ENCODE measurements at regions not wholly inside any gene's neighbourhood (a gene's known extent, or its start where the extent isn't known, plus 50 kb on each side); places are given as distances from the start of the nearest gene placed in this dataset.
"Not testable (repeated sequence)": the region's sequence is repeated elsewhere in the genome, so short reads cannot be mapped to it uniquely, and the experiment has no call there.

DNA sequence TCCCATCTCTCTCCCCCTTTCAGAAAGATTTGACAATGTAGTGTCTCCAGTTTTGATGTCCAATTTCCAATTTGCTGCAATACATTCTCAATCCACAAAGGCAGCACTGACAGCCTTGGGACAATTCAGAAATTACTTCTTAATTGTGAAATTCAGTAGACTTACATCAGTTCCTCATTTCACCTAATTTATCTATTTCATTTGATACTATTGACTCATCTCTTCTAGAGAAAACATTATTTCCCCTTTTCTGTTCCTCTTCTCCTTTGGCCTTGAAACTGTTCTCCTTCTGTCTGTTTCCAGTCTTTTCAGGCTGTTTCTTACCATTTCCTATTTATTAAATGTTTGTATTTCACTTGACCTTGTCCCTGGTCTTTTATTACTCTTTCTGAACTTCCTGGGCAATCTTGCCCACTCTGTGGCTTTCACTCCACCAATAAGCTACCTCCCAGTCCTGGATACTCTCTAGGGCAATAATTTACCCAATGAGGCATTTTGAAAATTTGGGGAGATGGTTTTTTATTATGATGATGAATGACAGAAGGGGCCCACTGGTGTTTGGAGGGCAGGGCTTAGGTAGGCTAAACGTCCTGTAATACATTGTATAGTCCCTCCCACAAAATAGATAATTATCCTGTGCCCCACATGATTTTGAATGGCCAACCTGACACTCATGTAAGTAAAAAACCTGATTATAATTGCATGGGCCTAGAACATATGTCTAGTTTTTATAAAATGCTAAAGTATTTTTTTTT, 498.0 kb upstream of the BOD1L1 start:
- no peak for DNase-seq

DNA sequence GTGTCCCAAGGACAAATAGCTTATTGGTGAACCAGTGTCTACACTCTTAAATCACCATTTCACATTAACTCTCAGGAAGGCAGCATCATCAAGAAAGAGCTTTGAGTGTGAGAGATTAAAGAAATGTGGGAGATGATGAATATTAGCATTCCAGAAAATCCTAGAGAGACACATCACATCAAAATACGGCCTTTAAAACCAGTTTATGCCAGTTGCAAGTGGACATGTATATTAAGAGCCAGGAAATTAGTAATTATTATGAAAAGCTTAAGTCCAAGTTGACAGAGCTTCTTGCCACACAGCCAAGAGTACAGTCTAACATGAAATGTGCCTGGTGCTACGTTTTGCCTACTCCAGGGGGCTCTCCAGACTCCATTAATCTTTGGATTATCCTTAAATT, 503.0 kb upstream of the BOD1L1 start:
- DNase-seq, result no peak

DNA sequence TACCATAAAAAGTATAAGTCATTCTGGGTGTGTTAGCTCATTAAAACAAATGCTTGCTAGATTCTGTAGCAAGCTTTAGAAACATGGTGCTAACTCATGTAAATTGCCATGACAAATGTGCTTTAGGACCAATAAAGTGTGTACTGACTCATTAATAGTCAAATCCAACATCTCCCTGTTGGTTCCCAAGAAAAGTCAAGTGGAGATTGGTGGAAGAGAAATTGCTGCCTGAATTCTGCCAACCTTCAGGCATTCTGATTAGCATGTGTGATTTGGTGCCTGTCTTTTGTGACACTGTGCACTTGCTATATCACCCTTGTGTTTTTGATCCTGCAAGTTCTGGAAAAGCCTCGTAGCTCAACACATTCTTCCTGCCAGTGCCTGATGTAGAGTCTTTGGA, 503.8 kb upstream of the BOD1L1 start:
- DNase-seq, result no peak

DNA sequence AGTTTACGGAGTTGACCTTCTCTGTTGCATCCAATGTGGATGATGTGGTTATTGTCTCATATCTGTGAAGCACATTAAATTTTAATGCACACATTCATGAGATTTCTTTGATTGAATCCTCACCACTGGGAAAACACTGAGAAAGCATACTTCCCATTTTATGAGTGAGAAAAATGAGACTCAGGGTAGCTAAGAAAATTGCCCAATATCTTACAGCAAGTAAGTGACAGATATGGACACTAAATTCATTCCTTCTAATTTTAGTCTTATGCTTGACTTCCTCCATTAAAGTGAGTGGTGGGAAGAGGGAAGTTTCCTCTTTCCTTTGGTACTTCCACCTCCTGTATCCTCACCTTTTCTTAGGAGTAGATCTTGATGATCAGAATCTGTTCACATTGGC, 504.8 kb upstream of the BOD1L1 start:
- no peak for DNase-seq

DNA sequence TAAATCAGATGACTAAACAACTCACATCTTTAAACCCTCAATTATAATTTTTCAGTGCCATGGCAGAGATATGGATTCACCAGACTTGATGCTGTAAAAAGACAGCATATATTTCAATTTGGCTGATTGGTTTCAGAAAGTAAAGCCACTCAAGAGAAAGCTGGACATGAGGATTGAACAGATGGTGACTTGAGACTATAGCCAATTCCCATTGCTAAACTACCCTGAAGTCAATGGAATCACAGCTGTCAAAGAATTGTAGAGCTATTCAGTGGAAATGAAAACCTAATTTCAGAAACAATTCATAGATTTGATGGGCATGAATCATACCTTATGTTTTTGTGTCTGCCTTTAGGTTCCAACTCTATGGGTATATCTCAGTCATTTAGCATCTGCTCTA, 510.6 kb upstream of the BOD1L1 start:
- no peak for DNase-seq

DNA sequence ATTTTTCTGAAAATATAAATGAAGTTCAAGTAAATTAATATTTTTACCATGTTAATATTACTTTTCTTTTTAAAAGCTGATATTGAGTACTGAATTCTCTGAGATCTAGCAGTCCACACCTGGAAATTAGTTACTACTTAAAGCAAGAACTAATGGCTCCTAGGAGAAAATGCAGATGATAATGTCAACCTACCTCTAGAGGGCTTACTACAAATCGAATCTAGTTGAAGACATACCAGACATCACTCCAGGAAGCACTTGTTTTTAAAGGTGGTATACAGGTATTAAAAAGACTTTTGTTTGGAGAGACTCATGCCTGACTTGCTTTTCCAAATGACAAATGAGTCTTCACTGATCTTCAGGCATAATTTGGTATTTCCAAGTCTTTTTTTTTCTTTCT, 516.4 kb upstream of the BOD1L1 start:
- no peak for DNase-seq

DNA sequence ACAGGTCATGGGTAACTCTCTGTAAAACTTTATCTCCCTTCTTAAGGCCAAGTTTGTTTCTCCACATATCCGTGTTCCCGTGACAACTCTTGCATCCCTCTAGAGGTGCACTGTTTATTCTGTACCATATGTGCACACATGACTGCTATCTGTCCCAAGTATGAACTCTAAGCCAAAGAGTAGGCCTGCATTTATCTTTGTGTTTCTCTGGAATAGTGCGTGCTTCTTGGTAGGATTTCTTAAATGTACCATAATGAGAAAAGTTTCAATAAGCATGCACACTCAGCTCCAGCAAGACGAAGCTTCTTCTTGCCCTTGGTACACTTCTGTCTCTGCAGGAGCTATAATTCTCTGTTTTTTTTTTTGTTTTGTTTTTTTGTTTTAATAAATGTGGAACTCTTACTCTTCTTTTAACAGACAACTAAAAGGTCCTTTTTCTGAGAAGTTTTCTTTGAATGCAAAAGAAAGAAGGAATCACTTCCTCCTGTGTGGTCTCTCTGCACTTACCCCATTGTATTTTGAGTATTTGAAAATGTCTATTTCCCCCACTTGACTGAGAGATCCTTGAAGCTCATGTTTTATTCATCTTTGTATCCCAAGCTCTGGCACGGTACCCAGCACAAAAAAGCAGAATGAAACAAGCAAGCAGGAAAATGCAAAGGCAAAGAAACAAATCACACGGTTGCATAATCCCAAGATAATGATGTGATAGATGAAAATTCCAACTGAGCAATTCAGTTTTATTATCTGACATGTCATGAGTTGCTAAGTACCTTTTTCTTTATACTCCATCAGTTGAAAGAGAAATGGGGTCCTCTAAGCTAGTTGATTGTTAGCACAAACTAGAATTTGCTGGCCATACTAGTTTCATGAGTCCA, 521.9 kb upstream of the BOD1L1 start:
- DNase-seq, result no peak

DNA sequence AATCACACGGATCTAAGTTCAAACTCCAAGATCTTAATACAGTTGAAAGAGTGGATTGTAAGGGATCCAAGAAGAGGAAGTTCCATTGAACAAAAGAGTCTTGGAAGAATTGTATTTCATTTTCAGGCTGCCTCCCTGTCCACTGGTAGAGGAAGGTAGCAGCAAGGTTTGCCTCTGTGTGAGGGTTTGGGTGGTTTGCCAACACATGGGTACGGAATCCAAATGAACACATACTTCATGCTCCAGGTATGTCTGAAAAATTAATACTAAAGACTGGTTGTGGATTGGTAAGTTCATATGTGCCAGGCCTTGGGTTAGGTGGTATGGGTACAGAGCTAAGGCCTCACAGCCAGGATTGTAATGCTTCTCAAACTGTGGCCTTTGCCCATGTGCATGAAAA, 523.6 kb upstream of the BOD1L1 start:
- no peak for DNase-seq

DNA sequence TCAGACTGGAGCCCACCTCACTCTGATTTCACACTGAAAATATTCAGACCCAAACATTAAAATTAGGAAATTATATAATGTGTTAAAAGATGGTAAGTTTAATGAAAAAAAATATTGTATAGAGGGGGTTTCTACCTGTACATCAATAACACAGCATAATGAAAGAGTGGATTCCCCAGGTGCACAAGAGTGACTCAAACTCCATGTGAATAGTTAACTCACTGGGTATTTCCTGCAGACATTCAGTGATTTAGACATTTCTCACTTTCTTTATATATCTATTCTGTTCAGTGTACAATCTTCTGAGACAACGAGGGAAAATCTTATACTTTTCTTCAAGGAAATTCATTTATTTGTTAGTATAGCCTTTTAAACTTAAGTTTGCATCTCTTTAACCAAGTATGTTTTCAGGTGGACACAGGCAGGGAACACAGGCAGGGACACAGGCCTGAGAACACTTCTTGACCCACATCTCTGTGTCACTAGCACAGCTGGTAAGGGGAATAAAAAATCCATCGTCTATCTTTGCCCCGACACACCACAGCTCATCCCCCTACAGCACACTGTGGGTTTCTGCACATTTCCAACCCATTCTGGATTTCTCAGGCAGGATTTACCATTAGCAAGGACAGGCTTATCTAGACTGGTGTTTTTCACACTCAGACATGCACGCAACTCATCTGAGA, 525.5 kb upstream of the BOD1L1 start:
- DNase-seq, result no peak

DNA sequence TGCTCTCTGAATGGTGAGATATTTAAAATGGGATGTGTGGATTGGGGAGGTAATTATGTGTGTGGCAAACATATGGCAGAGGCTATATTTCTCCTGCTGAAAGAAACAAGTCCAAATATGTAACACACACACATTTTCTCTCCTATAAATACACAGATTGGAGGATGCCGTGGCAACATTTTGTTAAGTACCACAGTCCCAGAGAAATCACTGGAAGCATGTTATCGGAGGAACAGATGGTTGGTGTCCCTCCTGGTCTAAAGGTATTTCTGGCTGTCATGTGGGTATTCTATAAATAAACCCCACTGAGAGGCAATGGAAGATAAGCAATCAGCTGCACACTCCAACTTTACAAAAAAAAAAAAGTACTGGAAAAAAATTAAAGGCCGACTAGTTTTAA, 528.3 kb upstream of the BOD1L1 start:
- DNase-seq, result no peak

DNA sequence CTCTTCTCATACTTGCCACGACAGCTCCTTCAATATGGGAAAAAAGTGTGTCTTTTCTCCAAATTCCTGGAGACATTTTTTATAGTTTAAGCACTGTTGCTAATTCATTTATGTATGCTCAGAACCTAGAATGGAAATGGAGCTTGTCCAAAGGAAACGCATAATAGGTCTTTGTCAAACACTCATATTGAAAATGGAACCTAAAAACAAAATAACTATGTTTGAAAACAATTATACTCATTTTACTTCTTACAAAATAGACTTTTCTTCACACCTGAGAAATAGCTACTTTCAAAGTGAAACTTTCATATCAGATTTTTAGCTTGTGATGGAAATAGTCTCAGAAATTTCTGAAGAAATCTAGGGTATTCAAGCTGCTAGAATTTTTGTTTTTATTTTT, 529.7 kb upstream of the BOD1L1 start:
- DNase-seq, result no peak

DNA sequence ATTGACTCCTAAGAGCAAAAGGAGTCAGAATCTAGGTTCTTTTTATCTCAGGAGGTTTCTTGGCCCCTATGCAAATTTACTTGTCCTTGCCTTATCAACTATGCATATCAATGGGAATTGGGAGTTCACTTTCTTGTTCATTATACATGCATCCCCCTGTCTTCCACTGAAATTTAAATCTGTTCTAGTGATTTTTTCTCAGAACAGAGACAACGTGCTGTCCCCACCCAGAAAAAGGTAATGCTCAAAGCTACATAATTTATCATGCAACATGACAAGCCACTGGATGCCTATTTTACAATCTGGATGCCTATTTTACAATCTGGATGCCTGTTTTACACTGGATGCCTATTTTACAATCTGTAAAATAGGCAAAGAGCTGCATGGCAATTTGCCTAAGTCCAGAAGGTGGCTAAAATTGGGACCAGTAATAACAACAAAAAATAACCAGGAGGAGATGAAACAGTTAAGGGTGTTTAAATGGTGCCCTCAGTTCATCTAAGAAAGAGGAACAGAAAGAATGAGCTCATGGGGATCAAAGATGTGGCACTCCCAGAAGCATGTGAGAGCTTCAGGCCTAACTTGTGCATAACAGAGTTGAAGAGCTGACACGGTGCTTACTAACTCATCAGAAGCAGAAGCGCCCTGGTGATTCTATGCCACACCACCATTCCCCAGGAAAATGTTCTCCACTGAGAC, 537.8 kb upstream of the BOD1L1 start:
- no peak for DNase-seq

DNA sequence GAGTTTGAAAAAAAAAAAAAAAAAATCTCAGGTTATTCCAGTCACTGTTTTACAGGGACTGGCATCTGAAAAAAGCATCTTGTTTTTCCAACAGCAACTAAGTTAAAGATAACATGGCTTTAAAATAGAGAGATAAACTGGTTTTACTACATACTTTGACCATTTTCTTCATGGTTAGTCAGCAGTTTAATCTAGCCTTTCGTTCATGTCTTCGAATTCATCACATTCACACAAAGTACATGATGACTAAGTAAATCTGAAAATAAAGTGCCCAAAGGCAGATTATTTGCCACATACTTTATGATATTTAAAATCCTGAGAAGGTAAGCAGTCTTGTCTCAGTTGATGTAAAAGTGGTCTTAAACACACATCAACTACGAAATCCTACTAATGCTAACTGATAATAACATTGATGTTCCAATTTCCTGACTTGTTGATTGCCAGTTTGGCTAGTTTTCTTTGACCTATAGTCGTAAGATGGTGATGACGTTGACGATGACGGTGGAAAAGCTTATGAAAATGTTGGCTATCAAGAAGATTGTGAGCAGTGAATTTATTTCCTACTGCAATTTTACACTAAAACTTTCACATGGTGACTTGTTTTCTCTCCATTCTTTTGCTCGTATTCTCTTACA, 540.5 kb upstream of the BOD1L1 start:
- DNase-seq, result no peak

DNA sequence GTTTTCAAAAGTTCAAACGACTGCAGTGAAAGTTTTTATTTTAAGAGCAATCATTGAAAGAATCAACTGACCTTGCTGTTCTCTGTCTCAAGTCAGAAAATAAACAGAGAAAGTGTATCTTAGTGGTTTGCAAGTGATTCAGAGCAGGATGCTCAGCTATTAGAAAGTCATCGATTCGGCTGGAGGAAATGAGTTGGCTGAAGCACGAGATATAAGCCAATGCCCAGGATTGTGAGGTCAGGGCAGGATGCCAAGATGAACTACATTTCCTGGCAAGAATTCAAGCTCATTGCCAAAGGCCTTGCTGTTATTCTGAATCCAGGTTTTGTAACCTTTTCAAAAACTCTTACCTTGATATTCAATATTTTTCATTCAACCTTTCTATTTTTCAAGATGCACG, 541.4 kb upstream of the BOD1L1 start:
- DNase-seq, result no peak

DNA sequence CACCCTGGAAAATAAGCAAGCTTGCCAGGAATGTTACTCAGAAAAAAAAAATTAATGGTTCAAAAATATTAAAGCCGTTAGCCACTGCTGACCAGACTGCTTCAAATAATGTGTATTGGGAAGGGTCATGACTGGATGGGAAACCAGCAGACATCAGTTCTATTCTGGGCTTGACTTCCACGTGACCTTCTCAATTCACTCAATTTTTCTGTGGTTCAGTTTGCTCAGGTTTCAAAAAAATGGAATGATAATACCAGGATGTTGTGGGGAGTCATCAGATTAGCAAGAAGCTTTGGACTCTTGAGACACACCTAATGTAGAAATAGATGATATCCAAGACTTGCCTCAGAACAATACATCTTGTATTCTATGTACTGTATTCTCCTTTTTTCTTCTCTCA, 541.9 kb upstream of the BOD1L1 start:
- no peak for DNase-seq

DNA sequence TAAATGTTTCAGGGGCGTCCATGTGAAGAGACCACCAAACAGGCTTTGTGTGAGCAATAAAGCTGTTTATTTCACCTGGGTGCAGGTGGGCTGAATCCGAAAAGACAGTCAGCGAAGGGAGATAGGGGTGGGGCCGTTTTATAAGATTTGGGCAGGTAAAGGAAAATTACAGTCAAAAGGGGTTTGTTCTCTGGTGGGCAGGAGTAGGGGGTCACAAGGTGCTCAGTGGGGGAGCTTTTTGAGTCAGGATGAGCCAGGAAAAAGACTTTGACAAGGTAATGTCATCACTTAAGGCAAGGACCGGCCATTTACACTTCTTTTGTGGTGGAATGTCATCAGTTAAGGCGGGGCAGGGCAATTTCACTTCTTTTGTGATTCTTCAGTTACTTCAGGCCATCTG, 542.4 kb upstream of the BOD1L1 start:
- DNase-seq, result not testable (repeated sequence)

DNA sequence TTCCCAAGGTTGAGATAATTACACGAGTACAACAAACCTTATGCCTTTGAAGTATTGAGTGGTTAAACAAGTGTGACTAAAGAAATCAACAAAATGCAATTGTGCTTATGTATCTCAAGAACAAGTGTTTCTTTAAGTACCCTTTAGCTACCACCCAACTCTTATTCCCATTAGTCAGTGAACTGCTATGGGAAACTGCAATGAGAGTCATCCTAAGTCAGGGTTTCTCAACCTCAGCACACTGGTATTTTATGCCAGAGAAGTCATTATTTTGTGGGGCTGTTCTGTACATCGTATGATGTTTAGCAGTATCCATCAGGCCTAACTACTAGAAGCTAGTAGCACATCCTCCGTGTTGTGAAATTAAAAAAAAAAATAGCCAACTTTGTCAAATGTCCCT, 549.1 kb upstream of the BOD1L1 start:
- DNase-seq, result no peak

DNA sequence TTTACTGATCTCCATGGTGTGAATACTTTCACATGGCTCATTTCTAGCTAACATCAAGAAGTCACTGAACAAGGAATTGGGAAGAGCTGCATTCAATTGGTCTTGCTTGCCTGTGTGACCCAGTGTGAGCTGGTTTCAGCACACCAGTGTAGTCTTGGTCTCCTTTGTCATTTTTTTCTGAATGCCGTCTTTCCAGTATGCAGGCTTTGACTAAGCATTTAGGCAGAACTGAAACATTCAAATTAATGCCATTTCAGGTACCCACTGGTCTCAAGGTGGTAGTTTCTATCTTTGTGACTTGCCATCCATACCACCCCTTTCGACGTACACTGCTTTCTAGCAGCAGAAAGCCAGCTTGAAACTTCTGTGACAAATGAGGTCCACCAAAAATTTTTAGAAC, 550.5 kb upstream of the BOD1L1 start:
- no peak for DNase-seq

DNA sequence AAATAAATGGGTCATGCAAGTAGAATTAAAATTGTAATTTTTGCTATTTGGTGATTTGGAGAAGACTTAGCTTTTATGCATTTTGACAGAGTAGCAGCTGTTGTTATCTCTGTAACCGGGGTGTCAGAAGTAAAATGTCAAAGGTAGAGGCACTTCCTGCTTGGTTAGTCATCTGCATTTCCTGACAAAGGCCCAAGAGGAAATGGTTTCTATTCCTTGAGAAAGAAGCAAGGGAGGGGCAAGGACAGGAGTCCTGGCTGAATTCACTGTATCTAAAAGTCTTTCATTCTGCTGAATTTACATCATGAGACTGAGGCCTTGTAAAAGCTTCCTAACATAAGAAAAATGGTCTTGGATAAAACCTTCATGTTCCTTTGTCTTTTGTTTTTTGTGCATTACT, 550.9 kb upstream of the BOD1L1 start:
- DNase-seq, result no peak

DNA sequence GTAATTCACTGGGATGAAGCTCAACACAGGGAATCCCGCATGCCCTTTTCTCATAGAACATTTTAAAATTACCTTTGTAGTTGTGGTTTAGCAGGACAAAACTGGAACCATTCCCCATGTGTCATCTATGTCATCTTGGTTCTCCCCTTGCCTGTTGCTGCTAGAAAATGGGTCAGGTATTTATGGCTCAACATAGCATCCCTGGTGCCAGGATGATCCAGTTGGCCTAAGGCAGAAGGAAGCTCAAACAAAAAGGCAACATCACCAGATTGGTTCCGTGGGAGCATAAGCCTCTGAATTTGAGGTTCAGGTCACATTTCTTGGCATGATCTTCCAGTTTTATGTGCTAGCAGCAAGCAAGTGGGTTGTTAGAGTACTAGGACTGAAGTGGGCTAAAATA, 552.6 kb upstream of the BOD1L1 start:
- no peak for DNase-seq

DNA sequence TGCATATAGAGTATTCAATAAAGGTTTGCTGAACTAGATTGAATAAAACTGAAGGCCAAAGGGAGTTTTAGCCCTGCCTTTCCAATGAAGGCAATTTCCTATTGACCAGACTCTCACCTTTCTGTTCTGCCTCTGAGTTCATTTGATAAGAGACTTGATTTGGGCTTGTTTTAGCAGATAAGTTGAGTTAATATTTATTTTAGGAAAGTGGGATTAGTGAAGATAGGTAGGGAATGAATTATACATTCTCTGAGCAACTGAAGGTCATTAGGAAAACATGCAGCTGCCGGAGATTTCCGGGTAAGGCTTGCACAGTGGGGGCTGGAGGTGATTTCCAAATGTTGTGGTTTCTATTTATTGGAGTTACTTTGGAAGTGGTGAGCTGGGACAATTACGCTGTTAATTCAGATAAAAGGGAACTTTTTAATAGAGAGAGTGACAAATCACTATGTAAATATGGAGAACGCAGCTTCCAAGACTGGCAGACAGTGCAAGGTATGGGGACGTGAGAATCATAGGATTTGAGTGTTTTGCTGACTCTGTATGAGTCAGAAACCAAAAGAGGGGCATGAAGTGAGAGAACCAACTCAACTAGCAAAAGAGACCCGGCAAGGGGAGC, 553.6 kb upstream of the BOD1L1 start:
- no peak for DNase-seq

DNA sequence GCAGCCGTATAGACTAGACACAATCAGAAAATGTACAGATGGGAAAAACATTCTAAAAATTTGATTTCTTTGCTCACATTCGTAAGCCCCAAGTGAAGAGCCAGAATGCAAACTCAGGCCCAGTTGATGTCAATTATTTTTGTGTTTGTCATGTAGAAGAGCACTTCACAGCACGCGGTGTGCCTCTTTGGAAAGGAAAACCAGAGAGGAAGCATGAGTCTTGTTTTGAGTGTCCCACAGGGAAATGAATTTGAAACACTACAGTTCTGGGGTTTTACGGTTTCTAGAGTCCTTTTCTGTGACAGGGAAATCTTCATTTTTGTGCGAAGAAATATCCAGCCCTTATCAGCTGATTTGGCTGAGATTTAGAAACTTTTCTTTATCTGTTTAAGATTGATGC, 554.6 kb upstream of the BOD1L1 start:
- DNase-seq, result no peak
